NT2/D1 (cell line): ENCODE measurements at regions not wholly inside any gene's neighbourhood (a gene's known extent, or its start where the extent isn't known, plus 50 kb on each side); places are given as distances from the start of the nearest gene placed in this dataset.

Experiments used
- SUZ12 ChIP-seq: IDR thresholded peaks from 2 replicates; pipeline ENCODE4 v1.6.1; 2011; ENCODE audit not compliant: insufficient read length, insufficient read depth; ENCODE audit errors: extremely low read depth
- YY1 ChIP-seq: IDR thresholded peaks from 2 replicates; pipeline ENCODE4 v1.6.1; 2011; ENCODE audit not compliant: insufficient read length, insufficient read depth
- ZNF274 ChIP-seq: IDR thresholded peaks from 2 replicates; pipeline ENCODE4 v1.6.1; 2011; ENCODE audit warnings: mild to moderate bottlenecking, low read depth, low read length

DNA sequence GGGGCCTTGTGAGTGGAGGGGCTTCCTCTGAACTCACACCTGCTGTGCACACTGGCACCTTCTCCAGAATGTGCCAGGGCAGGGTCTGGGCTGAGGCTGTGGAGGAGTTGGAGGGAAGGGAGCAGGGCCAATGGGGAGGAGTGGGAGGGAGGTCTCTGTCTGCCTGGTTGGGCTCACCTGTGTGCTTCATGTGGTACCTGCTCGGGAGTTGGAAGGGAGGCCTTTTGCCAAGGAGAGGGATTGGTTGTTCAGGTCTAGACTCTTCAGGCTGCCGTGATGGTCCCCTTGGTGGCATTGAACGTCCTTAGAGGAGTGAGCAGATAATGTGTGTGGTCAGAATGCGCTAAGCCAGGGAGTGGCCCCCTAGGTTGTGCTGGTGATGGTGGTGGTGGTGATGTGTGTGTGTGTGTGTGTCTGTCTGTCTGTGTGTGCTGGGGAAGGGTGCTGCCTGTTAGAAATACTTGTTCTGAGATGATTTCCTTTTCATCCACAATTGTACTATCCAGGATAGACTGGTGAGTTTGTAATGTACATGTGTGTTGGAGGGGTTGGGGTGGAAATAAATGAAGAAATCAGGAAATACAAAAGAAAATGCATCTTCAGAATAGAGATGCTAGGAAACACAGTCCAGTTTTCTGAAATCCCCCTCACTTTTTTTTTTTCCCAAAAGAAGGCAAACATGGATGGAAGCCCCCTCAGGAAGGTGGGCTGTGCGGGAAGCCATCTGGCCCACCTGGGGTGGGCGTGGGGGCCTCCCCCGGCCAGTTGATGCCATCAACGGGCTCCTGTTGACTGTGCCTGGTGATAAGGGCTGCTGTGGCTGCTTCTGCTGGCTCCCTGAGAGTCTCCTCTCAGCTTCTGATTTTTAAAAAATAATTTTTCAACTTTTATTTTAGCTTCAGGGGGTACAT, 140.5 kb upstream of the ZNF536 start:
- no peak for TF ChIP-seq YY1
- no peak for TF ChIP-seq ZNF274
- TF ChIP-seq SUZ12, result no peak
